Activated CD8-positive, alpha-beta memory T cell treated with anti-CD3 and anti-CD28 coated beads, Interleukin-2, amount 50 U/mL, for 24 hours (primary cell): ENCODE measurements at regions not wholly inside any gene's neighbourhood (a gene's known extent, or its start where the extent isn't known, plus 50 kb on each side); places are given as distances from the start of the nearest gene placed in this dataset.
"Not testable (repeated sequence)": the region's sequence is repeated elsewhere in the genome, so short reads cannot be mapped to it uniquely, and the experiment has no call there.

Experiments used
- DNase-seq: peaks from one replicate; pipeline ENCODE4 v3.0.0-alpha.2; 2020; ENCODE audit errors: extremely low read depth

GRCh38 chr4:12109056-12109455 is 680.4 kb upstream of the HS3ST1 start:
- DNase-seq, result not testable (repeated sequence)

DNA sequence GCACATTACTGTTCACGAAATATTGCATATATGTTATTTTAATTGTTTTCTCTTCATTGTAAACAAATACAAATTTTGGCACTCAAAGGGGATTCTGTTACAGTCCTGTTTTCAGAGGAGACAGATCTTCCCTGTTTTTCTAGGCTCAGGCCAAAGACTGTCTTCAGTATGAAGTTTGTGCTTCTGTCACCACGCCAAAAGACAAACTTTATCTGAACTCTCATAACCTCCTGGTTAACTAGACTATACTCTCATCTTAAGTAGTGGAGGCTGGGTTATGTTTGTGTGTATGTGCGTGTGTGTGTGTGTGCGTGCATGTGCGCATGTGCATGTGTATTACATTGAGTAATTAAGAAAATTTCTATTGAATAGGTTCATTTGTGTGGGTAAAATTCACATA is 676.8 kb upstream of the HS3ST1 start:
- no peak for DNase-seq

- not testable (repeated sequence) for DNase-seq
These were observed 661.2 kb upstream of the HS3ST1 start for GRCh38 chr4:12089920-12090319.

DNA sequence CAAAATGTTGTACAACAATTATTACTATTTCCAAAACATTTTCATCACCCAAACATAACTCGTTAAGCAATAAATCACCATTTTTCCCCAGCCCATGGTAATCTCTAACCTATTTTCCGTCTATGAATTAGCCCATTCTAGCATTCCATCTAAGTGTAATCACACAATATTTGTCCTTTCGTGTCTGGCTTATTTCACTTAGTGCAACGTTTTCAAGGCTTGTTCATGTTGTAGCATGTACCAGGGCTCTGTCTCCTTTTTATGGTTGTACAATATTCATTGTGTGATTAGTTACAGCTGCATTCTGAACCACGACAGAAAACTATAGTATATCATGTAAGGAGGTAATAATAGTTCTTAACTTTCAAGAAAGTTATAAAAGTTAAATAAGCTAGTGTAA is 656.0 kb upstream of the HS3ST1 start:
- DNase-seq, result no peak

DNA sequence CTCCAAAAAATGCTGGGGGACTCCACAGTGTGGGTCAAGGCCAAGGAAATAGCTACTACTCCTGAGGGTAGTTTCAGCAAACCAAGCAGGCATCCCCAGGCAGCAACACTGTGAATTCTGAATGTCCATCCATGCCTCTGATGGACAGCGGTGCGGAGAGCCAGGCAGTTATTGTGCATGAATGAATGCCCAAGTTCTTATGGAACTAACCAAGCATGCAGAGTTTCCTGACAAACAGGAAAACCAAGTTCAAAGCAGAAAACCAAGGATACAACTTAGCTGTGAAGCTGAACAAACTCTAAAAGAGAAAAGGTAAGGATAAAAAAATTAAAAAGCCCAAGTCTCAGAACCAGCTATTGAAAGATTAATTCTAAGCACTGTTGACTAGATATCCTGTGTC is 642.6 kb upstream of the HS3ST1 start:
- DNase-seq, result no peak

DNA sequence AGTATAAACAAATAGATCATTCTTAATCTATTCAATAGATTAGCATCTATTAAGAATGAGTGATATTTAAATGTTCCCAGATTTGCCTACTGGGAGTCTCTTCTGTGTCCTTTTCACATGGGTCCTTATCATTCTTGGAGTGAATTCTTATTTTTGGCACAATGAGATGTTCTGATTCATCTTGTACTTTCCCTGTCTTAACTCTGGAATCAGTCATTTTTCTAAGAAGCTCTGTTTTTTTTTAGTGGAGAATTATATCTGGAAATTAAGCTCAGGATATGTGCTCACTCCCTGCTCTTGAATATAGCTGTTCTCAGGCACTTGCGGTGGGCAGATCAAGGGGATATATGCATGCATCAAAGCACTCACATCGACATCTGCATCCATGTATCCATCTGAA is 625.3 kb upstream of the HS3ST1 start:
- DNase-seq, result no peak

DNA sequence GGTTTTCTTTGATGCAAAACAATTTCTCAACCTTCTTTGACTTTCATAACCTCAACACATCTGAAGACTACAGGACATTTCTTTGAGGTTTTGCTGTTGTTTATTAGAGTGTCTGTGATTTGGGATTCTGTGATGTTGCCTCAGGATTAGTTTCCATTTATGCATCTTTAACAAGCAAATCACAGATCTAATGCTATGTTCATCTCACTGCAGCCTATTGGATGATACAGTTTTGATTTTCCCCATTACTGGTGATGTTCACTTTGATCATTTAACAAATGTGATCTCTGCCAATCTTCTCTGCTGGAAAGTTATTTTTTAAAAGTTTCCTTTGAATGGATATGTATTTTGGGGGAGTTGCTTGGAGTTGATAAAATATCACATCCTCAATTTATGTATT is 624.9 kb upstream of the HS3ST1 start:
- no peak for DNase-seq

DNA sequence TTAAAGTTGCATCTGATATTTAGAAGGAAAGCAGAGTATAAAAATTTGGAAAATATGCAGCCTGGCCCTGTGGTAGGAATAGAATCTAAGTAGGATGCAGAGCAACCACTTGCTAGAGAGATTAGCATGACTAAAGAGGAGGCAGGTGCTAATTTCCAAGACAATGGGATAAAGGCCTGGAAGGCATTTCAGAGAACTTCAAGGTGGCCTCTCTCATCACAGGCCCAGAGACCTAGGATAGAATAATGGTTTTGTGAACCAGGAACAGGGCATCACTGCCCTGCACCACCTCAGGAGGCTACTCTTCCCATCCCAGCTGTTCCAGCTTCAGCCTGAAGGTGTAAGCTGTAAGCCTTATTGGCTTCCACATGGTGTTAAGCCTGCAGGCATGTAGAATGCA is 621.7 kb upstream of the HS3ST1 start:
- DNase-seq, result no peak

GRCh38 chr4:12042818-12043217 is 614.1 kb upstream of the HS3ST1 start:
- no peak for DNase-seq

DNA sequence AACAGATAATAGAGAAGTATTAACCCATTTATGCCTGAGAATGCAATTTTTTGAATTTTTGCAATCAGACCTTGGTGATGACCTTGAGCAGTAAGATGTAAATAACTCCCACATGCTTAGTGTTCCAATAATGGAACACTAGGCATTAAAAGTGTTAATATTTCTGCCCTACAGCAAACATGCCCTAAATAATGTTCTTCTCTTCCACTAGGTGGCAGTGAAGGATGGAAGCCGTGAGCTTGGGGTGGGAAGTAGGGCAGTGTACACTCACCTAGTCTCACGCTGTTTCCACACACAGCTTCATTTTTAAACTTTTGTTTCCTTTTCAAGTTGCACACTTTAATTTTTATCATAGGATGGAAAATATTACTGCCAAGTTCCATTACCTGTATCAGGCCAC is 613.1 kb upstream of the HS3ST1 start:
- no peak for DNase-seq

DNA sequence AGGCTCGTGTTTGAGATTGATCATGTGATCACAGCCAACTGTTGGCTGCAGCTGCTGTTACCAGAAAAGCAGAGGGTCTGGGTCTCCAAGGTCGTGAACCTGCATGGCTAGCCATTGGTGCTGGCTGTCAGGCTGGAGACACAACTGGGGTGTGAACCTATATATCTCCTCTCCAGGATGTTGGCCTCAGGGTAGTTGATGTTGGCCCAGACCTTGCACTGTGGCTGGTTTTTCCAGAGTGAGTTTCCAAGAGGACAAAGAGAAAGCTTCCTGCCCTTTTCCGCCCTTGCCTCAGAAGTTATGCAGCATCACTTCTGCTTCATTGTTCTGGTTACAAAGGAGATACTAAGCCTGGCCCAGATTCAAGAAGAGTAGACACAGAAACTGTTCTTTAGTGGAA is 607.8 kb upstream of the HS3ST1 start:
- no peak for DNase-seq

- no peak for DNase-seq
These were observed 599.6 kb upstream of the HS3ST1 start for GRCh38 chr4:12028258-12028657.

GRCh38 chr4:12022409-12022808 is 593.7 kb upstream of the HS3ST1 start:
- DNase-seq, result no peak

GRCh38 chr4:12016729-12017128 is 588.0 kb upstream of the HS3ST1 start:
- DNase-seq, result no peak

DNA sequence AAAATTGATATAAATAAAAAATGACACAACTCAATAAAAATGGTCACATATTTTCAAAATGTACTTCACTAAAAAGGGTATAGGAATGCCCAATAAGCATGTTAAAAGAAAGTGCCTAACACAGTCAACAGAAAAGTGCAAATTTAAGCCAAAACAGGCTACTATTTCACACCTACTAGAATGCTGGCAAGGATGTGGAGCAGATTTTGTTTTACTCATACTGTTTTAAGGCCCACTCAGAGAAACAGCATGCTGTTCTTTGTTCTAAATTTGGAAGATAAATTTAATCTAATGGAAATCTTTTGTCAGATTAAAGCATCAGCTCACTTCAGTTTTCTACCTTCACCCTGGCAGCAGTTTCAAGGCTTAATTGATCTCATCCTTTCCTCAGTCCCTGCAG is 576.8 kb upstream of the HS3ST1 start:
- no peak for DNase-seq

DNA sequence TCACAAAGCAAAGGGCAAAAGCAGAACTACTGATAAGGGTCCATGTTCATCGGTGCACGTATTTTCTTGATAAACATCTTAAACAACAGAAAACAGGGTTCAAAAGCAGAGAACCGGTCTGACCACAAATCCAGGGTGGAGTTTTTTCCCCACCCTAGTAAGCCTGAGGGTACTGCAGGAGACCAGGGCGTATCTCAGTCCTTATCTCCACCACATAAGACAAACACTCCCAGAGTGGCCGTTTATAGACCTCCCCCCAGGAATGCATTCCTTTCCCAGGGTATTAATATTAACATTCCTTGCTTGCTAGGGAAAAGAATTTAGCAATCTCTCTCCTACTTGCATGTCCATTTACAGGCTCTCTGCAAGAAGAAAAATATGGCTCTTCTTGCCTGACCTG is 567.9 kb upstream of the HS3ST1 start:
- DNase-seq, result not testable (repeated sequence)

- DNase-seq, result no peak
These were observed 548.1 kb upstream of the HS3ST1 start for GRCh38 chr4:11976726-11977263.

DNA sequence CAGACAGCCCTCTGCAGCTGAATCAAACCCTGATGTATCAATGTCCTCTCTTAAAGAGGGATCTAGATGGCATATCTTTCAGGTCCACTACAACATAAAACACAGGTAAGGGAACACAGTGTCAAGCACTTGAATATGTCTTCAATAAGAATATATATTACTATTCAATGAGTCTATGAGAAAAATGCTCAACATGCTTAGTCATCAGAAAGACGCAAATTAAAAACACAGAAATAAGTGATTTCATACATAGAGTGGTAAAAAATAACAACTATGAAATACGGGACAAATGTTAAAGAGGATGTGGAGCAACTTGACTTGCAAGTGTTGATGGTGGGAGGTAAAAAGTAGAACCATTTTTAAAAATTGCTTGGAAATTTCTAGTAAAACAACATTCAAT is 544.6 kb upstream of the HS3ST1 start:
- DNase-seq, result no peak

- DNase-seq, result no peak
These were observed 542.1 kb upstream of the HS3ST1 start for GRCh38 chr4:11970754-11971153.

- DNase-seq, result no peak
These were observed 538.1 kb upstream of the HS3ST1 start for GRCh38 chr4:11966782-11967181.

- no peak for DNase-seq
These were observed 525.4 kb upstream of the HS3ST1 start for GRCh38 chr4:11954093-11954492.

- no peak for DNase-seq
These were observed 520.7 kb upstream of the HS3ST1 start for GRCh38 chr4:11949355-11949754.

GRCh38 chr4:11947629-11948028 is 518.9 kb upstream of the HS3ST1 start:
- DNase-seq, result not testable (repeated sequence)

DNA sequence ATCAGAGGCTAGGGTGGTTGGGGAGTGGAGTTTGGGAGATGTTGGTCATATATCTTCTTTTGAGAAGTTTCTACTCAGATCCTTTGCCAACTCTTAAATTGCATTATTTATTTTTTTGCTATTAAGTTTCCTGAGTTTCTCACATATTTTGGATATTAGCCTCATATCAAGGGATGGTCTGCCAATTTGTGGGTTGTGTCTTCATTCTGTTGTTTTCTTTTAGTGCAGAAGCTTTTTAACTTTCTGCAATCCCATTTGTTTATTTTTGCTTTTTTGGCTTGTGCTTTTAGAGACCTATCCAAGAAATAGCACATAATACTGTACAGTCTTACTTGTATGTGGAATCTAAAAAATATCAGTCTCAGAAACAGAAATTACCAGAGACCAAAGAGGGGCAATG is 509.2 kb upstream of the HS3ST1 start:
- no peak for DNase-seq
